MM.1S (cell line): ENCODE measurements at regions not wholly inside any gene's neighbourhood (a gene's known extent, or its start where the extent isn't known, plus 50 kb on each side); places are given as distances from the start of the nearest gene placed in this dataset.

Experiments used
- CTCF ChIP-seq: fragments of 300-600 bp; sonication (generic); IDR thresholded peaks from 2 replicates; pipeline ENCODE4 v1.5.1; 2016; ENCODE audit warnings: antibody characterized with exemption, low read length, mixed read lengths
- EZH2 ChIP-seq: fragments of 300-600 bp; sonication (generic); optimal IDR thresholded peaks from 2 replicates; pipeline ENCODE3; 2017; ENCODE audit warnings: low read depth, mild to moderate bottlenecking, antibody characterized with exemption, low read length, mixed read lengths

GRCh38 chr10:124302951-124303505 lies 115.7 kb downstream of the OAT start:
- TF ChIP-seq CTCF (no peak), EZH2 (no peak)
